ENCODE measurements at regions not wholly inside any gene's neighbourhood (a gene's known extent, or its start where the extent isn't known, plus 50 kb on each side); places are given as distances from the start of the nearest gene placed in this dataset.

GRCh38 chr11:19577391-19577975, 135.2 kb upstream of the NAV2 start:
- no peak for TF ChIP-seq CTCF (IDR thresholded peaks at IDR 0.05)
- DNase-seq = no peak
- Mint-ChIP-seq H3K9me3 (peaks cover under 1% of the 10 kb centered on the region), H3K4me1 (peaks cover 10% of the 10 kb centered on the region), H3K27ac (no peak overlapping the region), H3K4me3 (no peak overlapping the region), H3K27me3 (ENCODE audit: low read depth, poor library complexity) (no peaks in the 10 kb centered on the region), H3K36me3 (ENCODE audit: low read depth) (no peaks in the 10 kb centered on the region)

GRCh38 chr11:19576903-19577302, 135.7 kb upstream of the NAV2 start:
- no peak for TF ChIP-seq CTCF (IDR thresholded peaks at IDR 0.05)
- no peak for DNase-seq
- Mint-ChIP-seq H3K4me3 (no peak overlapping the region), H3K27ac (no peak overlapping the region), H3K36me3 (ENCODE audit: low read depth) (no peaks in the 10 kb centered on the region), H3K9me3 (no peaks in the 10 kb centered on the region), H3K4me1 (peaks cover 10% of the 10 kb centered on the region), H3K27me3 (ENCODE audit: low read depth, poor library complexity) (peaks cover 4% of the 10 kb centered on the region)

- Mint-ChIP-seq H3K4me3 (no peak overlapping the region), H3K4me1 (peaks cover 10% of the 10 kb centered on the region), H3K27ac (no peak overlapping the region), H3K27me3 (ENCODE audit: low read depth, poor library complexity) (peaks cover 4% of the 10 kb centered on the region), H3K36me3 (ENCODE audit: low read depth) (no peaks in the 10 kb centered on the region), H3K9me3 (no peaks in the 10 kb centered on the region)
- no peak for TF ChIP-seq CTCF (IDR thresholded peaks at IDR 0.05)
- DNase-seq = no peak
These were observed 136.6 kb upstream of the NAV2 start for GRCh38 chr11:19576054-19576453.

GRCh38 chr11:19574916-19575315, 137.7 kb upstream of the NAV2 start:
- Mint-ChIP-seq H3K27me3 (ENCODE audit: low read depth, poor library complexity) (peaks cover 9% of the 10 kb centered on the region), H3K4me1 (peaks cover 10% of the 10 kb centered on the region), H3K4me3 (no peak overlapping the region), H3K9me3 (peaks cover 3% of the 10 kb centered on the region), H3K36me3 (ENCODE audit: low read depth) (no peaks in the 10 kb centered on the region), H3K27ac (no peak overlapping the region)
- no peak for TF ChIP-seq CTCF (IDR thresholded peaks at IDR 0.05)
- no peak for DNase-seq

GRCh38 chr11:19573666-19574065, 139.0 kb upstream of the NAV2 start:
- Mint-ChIP-seq H3K4me1 (peaks cover 10% of the 10 kb centered on the region), H3K36me3 (ENCODE audit: low read depth) (no peaks in the 10 kb centered on the region), H3K4me3 (no peak overlapping the region), H3K27me3 (ENCODE audit: low read depth, poor library complexity) (peaks cover 9% of the 10 kb centered on the region), H3K27ac (no peak overlapping the region), H3K9me3 (peaks cover 3% of the 10 kb centered on the region)
- DNase-seq = no peak
- no peak for TF ChIP-seq CTCF (IDR thresholded peaks at IDR 0.05)

- no peaks in the 10 kb centered on the region for H3K36me3 Mint-ChIP-seq (ENCODE audit: low read depth)
- no peak for TF ChIP-seq CTCF (IDR thresholded peaks at IDR 0.05)
- H3K27me3 Mint-ChIP-seq (ENCODE audit: low read depth, poor library complexity) = peaks cover 9% of the 10 kb centered on the region
- H3K9me3 Mint-ChIP-seq = peaks cover 3% of the 10 kb centered on the region
- no peaks in the 10 kb centered on the region for H3K4me1 Mint-ChIP-seq
- no peak overlapping the region for H3K4me3 Mint-ChIP-seq
- no peak overlapping the region for H3K27ac Mint-ChIP-seq
- DNase-seq = no peak
These were observed 140.7 kb upstream of the NAV2 start for GRCh38 chr11:19571906-19572305.

Data from nephron progenitor cell (in vitro differentiated cells).